AG09309 (cell line): ENCODE measurements at regions not wholly inside any gene's neighbourhood (a gene's known extent, or its start where the extent isn't known, plus 50 kb on each side); places are given as distances from the start of the nearest gene placed in this dataset.

ENCODE experiments used
- DNase-seq: peaks from one replicate; pipeline ENCODE4 v3.0.0-alpha.2; 2010; ENCODE audit warnings: low read depth
- H3K4me3 ChIP-seq: 2 replicates; pipeline ENCODE4 v1.5.1; 2011; ENCODE audit warnings: mild to moderate bottlenecking, low read depth, low read length, moderate library complexity; ENCODE audit not compliant: control insufficient read depth
- CTCF ChIP-seq: IDR thresholded peaks from 2 replicates; pipeline ENCODE4 v1.5.1; 2011; ENCODE audit warnings: mild to moderate bottlenecking, low read depth, low read length, inconsistent platforms; ENCODE audit not compliant: insufficient read depth, control insufficient read depth; ENCODE audit errors: missing control alignments

- no peak overlapping the region for H3K4me3 ChIP-seq
- no peak for TF ChIP-seq CTCF
- no peak for DNase-seq
Measured at GRCh38 chr10:47159361-47160260, 140.4 kb upstream of the GDF10 start.

GRCh38 chr10:47160261-47160908 lies 139.6 kb upstream of the GDF10 start:
- TF ChIP-seq CTCF, result no peak
- H3K4me3 ChIP-seq, result no peak overlapping the region
- DNase-seq, result no peak

DNA sequence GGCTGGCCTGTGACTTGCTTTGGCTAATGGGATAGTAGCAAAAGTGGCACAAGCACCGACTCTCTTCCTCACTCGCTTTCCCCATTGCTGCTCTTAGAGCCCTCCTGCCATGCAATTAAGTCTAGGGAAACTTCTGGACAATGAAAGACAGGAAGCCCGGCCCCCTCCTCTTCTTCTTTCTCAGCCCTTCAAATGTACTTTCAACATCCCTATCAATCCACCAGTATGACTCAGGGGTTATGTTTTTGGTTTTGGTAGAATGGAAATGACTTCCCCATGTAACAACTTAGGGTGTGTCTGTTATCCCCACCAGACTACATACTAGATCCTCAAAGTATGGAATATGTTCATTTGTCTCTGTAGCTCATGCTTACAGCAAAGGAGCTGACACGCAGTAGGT lies 139.0 kb upstream of the GDF10 start:
- DNase-seq, result no peak
- H3K4me3 ChIP-seq, result no peak overlapping the region
- no peak for TF ChIP-seq CTCF

DNA sequence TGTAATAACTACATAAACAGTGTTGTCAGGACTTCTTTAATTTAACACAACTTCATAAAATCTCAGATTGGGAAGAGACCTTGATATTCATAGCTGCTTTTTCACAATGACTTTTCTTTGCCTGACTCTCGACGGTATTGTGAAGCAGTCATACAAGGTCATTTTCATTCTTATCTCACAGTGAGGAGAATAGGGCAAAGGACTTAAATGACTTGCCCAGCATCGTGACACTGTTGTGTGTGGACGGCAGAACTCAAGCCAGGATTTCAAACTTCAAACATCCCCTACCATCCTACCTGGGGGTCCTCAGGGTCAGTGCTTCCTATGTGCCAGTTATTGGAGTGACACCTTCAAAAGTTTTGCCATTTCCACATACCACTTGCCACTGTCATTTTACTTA lies 138.5 kb upstream of the GDF10 start:
- no peak for TF ChIP-seq CTCF
- no peak overlapping the region for H3K4me3 ChIP-seq
- no peak for DNase-seq

DNA sequence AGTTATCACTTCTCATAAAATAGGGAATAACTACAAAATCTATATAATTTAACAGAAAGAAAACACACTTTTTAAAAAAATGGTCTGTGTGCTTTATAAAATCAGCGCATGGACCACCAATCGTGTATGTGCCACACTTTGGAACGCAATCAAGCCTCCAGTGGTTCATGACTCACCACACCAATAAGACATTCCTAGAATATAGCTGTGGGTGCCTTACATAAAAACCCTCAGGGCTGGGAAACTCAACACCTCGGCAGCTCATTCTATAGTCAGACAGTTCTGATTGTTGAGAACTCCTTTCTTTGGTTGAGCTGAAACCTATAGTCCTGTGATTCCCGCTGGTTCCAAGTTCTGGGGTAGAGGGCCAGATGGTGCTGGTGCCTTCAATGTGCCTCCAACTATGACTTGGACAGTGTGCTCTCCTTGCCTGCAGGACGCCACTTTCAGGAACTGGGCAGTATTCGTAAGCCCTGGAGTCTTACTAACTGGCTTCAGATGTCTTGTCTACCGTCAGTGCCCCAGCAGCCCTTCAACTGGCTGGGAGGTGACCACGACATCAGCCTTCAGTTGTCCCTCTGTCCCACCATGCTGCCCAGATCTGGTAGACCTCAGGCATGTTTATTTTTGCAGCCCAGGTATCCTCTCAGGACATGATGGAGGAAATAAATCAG lies 135.7 kb upstream of the GDF10 start:
- no peak overlapping the region for H3K4me3 ChIP-seq
- TF ChIP-seq CTCF, result no peak
- DNase-seq, result peak; percentile 70

GRCh38 chr10:47164800-47165128 lies 135.2 kb upstream of the GDF10 start:
- DNase-seq, result no peak
- TF ChIP-seq CTCF, result no peak
- no peak overlapping the region for H3K4me3 ChIP-seq
